ENCODE measurements at regions not wholly inside any gene's neighbourhood (a gene's known extent, or its start where the extent isn't known, plus 50 kb on each side); places are given as distances from the start of the nearest gene placed in this dataset.

DNA sequence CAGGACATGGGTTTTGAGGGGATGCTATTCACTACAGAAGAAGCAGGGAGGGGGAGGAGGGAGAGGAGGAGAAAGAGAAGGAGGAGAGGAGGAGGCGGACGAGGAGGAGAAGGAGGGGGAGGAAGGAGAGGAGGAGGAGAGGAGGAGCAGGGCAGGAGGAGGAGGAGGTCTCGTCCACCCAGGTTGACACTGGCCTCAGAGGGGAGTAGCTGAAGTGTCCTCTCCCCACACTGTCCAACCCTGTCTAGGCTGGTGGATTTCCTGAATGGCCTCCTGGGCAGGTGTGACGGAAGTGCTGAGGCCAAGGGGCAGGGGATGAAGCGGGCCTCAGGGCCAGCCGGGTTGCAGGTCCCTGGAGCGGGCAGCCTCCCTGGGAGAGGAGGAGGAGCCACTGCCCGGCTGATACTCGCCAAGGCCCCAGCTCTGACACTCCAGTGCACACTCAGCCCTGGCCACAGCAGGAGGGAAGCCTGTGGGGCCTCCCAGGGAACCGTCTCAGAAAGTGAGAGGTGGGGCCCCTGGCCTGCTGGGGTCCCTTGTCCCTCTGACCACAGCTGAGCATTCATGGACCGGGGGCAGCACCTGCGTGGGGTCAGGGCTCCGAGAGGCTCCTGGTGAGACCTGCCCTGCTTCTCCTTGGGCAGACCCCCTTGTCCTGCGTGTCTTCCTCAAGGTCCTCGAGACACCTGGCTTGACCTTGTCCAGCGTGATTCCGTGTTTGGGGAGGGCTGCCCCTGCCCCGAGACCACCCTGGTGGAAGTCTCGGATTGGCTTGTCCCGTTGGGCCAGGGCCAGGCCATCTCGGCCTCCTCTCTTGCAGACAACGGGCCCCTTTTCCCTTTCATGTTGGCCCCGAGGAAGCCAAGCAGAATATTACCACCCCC is 200.6 kb upstream of the CIBAR2 start:
- DNase-seq = no peak

DNA sequence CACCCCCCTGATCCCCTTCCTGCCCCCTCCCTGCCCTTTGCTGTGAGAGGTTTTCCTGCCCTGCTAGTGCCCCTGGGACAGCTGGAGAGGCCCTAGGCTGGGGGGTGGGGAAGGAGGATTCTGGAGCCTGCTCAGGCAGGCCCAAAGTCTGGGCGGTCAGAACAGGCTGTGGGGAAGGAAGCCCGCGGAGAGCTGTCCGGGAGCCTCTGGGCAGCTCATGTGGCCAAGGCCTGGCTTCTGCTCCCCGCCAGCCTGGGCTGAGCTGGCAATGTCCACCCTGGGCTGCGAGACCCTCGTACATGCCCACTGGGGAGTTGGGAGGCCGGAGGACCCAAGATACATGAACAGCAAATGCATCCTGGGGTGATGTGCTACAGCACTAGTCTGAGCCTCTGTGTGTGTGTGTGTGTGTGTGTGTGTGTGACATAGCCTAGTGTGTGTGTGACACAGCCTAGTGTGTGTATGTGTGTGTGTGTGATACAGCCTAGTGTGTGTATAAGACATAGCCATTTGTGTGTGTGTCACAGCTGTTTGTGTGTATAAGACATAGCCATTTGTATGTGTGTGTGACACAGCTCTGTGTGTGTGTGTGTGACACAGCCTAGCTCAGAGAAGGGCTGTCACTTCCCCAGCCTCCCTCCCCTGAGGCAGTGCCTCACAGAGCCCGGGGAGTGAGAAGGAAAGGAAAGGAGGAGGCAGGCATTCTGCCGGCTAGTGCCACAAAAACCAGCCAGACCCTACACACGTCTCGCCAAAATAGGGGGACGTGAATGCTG is 201.4 kb upstream of the CIBAR2 start:
- DNase-seq = peak; percentile 75

DNA sequence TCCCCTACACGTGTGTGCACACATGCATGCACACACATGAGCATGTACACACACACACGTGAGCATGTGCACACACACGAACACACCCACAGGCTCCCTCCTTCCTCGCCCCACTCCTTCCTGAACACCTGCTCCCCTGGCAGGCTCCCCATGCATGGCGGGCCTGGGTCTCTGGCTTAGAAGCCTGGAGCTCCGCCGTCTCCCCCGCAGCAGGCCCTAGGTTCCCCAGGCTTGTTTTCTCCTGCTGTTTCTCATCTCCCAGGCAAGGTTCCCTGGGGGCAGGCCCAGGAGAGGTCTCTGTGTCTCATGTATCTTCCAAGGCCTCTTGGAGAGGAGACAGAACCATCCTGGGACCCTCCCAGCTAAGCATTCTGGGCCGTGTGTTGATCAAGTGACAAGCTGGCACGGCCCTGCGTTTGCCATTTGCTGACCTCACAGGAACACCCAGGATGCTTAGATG is 202.3 kb upstream of the CIBAR2 start:
- DNase-seq = no peak

DNA sequence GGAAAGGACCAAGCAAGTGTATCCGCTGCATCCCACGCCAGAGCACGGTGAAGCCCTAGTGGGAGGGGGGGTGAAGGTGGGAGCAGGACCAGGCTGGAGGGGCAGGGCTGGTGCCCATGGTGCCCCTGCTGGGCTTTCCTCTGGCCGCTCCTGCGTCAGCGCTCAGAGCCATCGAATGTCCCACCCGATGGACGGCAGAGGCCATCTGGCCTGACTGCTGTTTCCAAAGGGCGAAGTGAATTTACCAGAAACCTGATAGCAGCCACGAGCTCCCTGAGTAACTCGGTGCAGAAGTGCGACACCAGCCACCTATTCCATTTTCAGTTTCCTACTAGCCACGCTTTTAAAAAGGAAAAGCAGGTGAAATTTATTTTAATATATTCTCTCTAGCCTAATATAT is 203.6 kb upstream of the CIBAR2 start:
- no peak for DNase-seq

DNA sequence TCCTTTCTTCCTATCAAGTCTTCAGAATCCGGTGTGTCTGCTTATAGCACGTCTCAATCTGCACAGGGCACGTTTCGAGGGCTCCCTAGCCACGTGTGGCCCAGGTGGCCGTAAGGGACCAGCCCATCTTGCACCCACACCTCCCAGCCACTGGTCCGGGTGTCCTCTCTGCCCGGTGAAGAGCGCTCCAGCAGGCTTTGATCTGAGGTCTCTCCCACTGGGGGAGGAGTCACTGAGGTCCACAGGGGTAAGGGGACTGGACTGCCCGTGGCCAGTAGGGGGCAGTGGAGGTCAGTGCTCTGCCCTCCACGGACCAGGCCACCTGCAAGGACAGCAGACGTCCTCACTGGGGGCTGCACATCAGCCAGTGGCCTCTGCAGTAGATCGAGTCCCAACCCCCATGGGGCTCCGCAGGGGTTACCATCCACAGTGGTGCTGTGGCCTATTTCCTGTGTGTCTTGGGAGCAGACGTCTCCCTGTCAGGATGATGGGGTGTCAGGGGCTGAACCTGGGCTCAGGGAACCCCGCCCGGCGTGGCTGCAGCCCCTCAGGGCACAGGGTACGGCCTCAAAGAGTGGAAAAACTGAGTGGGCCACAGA is 204.1 kb upstream of the CIBAR2 start:
- DNase-seq = no peak

DNA sequence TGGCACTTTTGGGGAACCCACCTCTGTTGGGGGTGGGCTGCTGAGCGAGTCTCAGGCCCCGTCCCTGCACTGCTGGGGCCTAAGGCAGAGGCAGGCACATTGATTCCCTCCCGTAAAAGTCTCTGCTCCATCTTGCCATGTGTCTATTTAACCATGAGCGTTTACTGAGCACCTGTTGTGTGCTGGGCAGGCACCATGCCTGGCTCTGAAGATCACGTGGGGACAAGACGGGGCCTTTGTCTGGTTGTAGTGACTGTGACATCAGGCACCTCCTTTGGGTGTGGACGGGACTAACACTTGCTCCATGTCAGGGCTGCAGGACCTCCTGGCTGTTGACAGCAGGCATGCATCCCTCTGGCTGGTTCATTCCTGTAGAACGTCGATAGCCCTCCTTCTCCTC is 204.7 kb upstream of the CIBAR2 start:
- no peak for DNase-seq

DNA sequence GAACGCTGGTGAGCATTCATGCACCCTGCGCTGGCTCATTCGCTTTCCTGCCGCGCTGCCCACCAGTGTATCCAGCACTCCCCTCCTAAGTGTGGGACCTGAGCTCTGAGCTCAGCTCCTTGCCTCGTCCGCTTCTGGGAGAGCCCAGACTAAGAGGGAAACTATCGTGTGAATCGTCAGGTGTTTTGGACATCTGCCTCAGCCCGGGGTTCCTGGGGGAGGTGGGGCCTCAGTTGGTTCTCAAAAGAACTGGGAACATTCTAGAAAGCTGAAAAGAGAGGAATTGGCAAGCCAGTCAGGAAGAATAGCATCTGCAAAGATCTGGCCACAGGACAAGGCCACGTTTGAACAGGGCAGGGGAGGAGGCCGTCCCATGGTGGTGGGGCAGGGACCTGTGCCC is 205.4 kb upstream of the CIBAR2 start:
- no peak for DNase-seq

DNA sequence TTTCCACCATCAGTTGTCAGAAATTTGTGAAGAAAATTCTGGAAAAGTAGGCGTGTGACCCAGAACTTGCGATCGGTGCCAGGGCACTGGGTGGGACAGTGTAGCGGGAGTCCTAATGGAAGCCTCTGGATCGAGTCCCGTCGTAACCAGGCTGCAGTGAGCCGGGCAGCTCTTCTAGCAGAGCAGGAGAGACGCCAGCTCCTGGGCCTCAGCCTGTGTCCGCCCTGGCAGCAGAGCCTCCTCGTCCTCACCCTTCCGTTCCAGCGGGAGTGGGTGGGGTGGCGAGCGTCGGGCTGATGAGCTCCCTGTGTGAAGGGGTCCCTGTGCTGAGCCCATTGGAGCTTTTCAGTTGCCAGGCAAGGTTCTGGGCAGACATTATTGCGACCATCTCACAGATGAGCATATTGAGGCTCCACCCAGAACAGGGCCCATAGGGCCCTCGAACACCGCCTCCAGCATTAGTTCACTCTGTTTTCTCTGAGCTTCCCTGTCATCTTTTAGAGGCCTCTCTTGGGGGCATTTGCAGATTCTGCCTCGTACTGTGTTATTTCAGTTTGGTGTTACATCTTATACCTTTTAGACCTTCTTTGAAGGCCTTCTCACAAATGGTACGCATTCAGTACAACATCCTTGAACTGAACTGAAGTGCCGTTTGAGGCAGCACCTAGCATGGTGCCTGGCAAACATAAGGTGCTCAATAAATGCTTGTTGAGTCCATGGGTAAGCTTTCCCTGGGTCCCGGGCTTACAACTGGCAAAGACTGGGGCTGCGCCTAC is 207.1 kb upstream of the CIBAR2 start:
- DNase-seq = no peak

DNA sequence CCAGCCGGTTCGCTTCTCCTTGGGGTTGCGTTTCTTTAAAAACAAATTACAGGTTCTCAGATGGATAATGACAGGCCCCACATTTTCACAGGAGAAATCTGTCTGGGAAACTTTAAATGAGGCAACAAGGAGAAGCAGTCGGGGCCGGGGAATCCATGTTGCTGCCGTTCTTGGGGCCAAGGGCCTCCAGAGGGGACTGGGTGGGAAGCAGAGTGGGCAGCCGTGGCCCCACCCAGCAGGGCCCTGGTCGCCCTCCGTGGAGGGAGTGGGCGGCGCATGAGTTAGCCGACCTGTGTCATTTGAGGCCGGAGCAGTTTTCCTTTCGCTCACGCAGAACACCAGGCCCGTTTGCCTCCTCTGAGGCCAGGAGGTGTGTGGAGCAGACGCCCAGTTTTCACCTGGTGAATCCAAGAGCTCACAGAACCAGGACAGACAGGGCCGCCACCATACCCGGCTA is 207.7 kb upstream of the CIBAR2 start:
- no peak for DNase-seq

DNA sequence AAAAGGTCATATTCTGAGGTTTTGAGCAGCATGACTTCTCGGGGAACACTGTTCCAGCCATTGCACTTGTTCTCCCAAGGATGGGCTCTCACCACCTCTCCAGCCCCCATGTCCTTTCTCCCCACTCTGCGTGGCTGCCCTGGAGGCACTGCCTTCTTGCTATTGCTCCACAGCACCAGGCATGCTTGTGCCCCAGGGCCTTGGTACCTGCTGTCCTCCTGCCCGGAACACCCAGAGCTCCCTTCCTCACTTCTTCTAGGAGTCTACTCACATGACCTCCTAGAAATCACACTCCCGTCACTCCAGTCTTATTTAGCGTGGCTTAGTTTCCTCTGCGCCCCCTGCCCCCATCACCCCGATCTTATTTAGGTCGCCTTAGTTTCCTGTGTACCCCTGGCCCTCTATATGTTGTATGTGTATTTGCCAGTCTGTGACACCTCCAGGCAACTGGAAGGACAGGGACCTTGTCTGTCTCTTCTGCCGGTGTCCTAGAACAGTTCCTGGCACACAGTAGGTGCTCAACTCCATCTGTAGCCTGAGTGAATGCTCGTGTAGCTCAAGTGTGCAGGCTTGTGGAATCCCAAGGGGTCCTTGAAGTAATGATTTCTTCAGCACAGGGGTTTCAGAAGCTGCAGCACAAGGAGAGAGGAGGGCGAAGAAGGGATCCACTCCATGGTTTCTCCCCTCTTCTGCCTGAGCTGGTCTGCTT is 208.6 kb upstream of the CIBAR2 start:
- DNase-seq = no peak

DNA sequence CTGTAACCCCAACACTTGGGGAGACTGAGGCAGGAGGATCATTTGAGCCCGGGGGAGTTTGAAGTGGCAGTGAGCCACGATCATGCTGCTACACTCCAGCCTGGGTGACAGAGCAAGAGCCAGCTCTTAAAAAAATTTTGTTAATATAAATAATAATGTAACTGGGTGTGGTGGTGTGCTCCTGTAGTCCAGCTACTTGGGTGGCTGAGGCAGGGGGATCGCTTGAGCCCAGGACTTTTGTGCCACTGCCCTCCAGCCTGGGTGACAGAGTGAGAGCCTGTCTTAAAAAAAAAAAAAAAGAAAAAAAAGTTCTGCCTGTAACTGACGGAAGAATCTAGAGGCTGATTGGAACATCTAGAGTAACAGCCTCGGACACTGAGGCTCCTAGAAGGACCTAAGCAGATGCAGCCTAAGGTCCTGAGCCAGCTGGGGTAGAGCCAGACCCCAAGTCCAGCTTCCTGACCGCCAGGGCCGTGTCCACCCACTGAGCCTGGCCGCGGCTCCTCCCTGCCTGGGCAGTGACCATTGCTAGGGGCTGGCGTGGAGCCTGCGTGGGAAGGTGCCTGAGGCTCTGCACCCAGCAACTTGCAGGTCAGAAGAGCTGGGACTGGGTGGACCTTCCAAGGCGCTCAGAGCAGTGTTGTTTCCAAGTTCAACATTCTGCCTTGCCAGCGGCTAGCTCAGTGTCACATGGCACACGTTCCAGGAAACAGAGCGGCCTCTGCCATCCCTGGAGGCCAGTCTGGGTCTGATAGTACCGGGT is 209.4 kb upstream of the CIBAR2 start:
- DNase-seq = peak; percentile 95

DNA sequence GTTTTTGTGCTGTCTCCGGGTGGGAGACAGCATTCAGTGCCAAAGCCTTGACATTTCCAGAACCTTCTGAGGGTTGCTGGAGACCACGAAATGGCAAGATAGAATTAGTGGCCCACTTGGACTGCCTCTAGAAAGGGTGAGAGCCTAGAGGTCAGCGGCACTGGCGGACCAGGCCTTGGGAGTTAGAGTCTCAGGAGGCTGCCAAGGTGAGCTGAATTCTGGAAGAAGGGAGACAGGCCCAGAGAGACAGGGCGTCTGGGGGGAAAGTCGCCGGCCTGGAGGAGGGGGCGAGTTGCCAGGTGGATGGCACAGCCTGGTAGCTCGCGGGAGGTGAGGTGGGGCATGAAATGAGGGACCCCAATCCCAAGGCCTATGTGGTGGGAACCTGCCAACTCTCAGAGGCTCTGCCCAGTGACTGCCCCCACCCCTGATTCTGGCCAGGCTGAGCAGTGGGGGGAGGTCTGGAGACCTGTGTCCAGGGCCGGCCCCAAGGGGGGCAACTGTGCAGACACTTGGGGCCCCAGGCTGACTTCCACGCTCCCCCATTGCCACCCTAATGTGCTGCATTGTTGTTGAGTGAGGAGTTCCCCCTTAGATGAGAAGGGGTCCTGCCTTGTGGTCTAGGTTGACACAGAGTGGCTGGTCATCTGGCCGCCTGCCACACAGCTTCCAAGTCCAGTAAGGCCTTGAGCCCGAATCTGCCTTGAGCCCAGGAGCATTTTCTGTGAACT is 211.1 kb upstream of the CIBAR2 start:
- DNase-seq = no peak

DNA sequence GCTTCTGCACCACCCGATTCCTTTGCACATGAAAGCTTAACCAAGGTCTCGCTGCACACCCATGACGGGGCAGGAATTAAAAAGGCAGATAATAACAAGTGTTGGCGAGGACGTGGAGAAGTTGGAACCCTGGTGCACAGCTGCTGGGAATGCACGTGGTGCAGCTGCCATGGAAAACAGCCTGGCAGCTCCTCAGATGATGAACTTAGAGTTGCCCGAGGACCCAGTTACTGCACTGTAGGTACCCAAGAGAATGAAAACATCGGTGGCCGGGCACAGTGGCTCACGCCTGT is 211.6 kb upstream of the CIBAR2 start:
- DNase-seq = no peak

DNA sequence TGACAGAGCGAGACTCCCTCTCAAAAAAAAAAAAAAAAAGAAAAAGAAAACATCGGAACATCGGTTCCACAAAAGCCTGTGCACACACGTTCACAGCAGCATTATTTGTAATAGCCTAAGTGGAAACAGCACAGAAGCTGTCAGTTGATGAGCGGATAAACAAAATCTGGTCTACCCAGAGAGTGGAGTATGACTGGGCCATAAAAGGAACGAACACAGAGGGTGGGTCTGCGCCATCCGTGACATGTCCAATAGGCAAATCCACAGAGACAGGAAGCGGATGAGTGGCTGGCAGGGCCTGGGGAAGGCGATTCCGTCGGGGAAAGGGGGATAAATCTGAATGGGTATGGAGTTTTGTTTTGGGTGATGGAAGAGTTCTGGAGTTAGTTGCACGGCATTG is 212.2 kb upstream of the CIBAR2 start:
- DNase-seq = no peak

DNA sequence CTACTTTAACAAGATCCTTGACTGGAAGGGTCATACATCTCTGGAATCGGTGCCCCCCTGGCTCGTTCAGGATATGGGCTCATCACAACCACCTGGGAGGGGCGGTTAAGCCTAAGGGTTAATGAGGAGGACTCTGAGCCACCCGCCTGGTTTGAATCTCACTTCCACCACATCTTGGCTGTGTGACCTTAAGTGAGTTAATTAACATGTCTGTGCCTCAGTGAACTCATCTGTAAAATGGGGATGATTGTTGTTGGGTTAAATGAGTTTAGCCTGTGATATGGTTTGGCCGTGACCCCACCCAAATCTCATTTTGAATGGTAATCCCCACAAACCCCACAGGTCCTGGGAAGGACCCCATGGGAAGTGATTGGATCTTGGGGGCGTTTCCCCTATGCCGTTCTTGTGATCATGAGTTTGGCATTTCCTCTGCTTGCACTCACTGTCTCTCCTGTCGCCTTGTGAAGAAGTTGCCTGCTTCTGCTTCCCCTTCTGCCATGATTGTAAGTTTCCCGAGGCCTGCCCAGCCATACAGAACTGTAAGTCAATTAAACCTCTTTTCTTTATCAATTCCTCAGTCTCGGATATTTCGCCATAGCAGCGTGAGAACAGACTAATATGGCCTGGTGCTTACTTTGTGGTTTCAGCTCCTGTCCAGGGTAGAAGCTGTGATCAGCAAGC is 214.0 kb upstream of the CIBAR2 start:
- no peak for DNase-seq

DNA sequence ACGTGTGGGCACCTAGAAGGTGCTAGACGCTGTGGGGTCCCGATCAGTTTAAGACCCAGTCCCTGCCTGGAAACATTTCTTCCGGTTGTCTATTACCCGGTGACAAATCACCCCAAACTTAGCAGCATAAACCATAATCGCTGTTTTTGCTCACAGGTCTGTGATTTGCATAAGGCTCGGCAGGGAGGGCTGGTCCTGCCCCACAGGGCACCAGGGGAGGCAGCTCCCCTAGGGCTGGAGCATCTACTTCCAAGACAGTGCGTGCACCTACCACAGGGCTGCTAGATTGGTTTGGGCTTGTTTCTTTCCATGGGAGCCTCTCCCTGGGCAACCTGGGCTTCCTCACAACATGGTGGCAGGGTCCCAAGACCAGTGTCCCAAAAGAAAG is 214.5 kb upstream of the CIBAR2 start:
- DNase-seq = no peak

DNA sequence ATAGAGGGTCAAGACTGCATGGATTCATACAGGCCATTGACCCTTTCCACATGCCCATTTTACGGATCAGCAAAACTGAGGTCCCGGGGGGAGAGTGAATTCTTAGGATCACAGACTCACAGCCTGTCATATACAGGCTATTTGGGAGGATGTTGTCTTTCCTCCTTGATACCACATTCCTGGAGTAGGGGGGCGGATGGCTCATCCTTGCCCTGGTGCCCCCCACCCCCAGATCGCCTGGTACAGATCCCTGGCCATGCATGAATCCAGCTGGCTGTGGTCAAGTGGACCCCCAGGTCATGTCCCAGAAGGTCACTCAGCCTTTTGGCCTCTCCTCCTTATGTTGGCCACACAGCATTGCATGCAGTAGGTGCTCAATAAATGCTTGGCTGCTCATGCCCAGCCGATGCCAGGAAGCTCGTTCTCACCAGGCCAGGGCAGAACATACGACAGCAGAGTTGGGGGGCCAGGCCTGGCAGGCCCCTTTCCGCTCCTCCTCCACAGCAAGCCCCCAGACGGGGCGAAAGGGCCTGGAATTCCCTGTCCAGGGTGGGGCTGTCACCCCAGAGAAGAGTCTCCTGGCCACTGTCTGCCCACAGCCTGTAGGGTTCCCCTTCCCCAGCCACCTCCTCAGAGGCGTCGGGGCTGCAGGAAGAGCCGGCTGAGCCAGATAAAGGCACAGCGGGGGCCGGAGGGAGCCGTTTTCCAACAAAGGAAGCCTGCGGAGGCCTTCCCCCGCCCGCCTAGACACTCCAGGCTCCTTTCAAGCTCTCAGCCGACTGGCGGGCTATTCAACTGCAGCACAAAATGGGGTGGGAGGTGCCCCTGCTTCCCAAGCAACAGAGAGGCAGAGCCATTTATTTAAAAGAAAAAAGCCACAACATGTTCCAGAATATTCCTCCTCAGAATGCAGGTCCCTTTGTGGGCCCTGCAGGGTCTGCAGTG is 215.7 kb upstream of the CIBAR2 start:
- DNase-seq = peak; percentile 79

DNA sequence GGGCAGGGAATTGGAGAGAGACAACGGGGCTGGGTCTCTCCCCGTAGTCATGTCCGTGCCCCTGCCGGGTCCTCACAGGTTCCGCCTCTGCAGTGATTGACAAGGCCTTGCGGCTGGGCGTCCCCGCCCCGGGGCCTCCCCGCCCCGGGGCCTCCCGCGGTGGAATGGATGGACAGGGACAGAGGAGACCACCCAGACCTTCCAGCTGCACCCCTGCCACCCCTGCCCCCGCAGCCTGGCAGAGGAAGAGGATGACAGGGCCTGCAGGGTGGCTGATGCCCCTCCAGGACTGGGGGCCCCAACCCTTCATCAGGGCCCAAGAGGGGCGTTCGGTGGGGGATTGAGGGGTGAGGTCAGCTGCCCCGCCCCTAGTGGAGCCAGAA is 216.4 kb upstream of the CIBAR2 start:
- DNase-seq = no peak

Measured in femur (tissue), 1 donor.